ENCODE measurements at regions not wholly inside any gene's neighbourhood (a gene's known extent, or its start where the extent isn't known, plus 50 kb on each side); places are given as distances from the start of the nearest gene placed in this dataset.
"Not testable (repeated sequence)": the region's sequence is repeated elsewhere in the genome, so short reads cannot be mapped to it uniquely, and the experiment has no call there.

DNA sequence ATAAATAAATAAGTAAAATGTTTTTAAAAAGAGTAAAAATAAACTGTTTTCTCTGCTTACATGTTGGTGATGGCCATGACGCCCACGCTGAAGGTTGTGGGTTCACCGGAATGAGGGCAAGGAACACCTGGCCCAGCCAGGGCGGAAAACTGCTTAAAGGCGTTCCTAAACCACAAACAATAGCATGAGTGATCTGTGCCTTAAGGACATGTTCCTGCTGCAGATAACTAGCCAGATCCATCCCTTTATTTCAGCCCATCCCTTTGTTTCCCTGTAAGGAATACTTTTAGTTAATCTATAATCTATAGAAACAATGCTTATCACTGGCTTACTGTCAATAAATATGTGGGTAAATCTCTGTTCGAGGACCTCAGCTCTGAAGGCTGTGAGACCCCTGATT, 63.3 kb upstream of the CEP78 start:
- not testable (repeated sequence) for H3K4me3 ChIP-seq (ENCODE audit: low read length); DNase-seq (ENCODE audit: low read depth)

DNA sequence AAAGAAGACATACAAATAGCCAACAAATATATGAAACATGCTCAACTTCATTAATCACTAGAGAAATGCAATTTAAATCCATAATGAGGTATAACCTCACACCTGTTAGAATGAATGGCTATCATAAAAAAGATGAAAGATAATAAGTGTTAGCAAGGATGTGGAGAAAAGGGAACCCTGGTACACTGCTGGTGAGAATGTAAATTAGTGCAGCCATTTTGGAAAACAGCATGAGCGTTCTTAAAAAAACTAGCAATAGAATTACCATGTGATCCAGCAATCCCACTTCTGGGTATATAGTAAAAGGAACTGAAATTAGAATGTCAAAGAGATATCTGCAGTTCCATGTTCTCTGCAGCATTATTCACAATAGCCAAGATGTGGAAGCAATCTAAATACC, 64.2 kb upstream of the CEP78 start:
- TF ChIP-seq, protein P1, sequence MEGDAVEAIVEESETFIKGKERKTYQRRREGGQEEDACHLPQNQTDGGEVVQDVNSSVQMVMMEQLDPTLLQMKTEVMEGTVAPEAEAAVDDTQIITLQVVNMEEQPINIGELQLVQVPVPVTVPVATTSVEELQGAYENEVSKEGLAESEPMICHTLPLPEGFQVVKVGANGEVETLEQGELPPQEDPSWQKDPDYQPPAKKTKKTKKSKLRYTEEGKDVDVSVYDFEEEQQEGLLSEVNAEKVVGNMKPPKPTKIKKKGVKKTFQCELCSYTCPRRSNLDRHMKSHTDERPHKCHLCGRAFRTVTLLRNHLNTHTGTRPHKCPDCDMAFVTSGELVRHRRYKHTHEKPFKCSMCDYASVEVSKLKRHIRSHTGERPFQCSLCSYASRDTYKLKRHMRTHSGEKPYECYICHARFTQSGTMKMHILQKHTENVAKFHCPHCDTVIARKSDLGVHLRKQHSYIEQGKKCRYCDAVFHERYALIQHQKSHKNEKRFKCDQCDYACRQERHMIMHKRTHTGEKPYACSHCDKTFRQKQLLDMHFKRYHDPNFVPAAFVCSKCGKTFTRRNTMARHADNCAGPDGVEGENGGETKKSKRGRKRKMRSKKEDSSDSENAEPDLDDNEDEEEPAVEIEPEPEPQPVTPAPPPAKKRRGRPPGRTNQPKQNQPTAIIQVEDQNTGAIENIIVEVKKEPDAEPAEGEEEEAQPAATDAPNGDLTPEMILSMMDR (conservative IDR thresholded peaks at IDR 0.05; ENCODE audit: low read depth, low read length): no peak
- no peak overlapping the region for H3K4me3 ChIP-seq (ENCODE audit: low read length)
- DNase-seq (ENCODE audit: low read depth): no peak

DNA sequence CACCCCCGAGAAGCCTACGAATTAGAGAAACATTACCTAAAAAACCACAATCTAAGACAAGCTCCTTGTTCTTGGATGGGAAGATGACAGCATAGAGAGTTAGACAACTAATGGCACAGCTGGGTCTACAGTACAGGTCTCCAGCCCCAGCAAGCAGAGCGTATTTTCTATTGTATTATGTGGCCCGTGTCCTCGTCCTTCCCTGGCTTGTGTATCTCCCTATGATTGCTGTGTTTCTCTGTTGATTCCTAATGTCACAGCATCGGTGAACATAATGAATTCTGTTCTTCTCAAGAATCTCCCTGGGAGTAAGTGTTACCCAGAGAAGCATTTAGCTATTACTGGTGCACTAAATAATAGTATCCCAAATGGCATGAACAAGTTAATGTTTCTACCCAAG, 66.8 kb upstream of the CEP78 start:
- TF ChIP-seq, protein P1 (conservative IDR thresholded peaks at IDR 0.05; ENCODE audit: low read depth, low read length): no peak
- DNase-seq (ENCODE audit: low read depth): no peak
- no peak overlapping the region for H3K4me3 ChIP-seq (ENCODE audit: low read length)

DNA sequence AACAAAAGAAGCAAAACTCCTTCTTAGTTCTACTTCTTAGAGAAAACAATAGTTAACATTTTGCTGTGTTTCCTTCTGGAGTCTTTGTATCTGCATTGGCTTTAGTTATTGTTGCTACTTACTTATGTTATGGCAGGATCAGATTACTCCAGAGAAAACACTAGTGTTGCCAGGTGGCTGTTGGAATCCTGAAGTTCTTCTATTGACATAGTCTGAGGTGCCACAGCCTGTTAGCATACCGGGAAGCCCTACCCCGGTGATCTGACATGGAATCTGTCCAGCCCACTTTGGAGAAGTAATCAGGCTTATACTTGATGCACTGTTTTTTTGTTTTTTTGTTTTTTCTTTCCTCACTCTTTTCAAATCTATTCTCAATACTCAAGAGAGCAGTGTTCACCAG, 68.5 kb upstream of the CEP78 start:
- H3K4me3 ChIP-seq (ENCODE audit: low read length): no peak overlapping the region
- TF ChIP-seq, protein P1 (conservative IDR thresholded peaks at IDR 0.05; ENCODE audit: low read depth, low read length): no peak
- no peak for DNase-seq (ENCODE audit: low read depth)

DNA sequence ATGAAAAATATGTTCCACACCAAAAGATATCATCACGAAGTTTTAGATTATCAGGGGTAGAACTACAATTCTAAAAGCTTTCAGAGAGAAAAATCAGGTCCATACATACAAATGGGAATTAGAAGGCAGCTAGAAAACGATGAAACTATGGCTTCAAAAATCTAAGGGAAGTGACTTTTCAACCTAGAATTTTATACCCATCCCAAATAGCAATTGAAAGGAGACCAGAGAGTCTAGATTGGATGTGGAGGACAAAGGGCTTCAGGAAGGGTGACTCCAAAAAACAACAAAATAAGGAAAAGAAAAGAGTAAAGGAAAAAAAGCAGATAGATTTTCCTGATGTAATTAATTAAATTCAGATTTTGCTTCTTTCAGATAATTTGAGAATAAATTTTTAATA, 72.0 kb upstream of the CEP78 start:
- TF ChIP-seq, protein P1 (conservative IDR thresholded peaks at IDR 0.05; ENCODE audit: low read depth, low read length): no peak
- no peak overlapping the region for H3K4me3 ChIP-seq (ENCODE audit: low read length)
- DNase-seq (ENCODE audit: low read depth): no peak

DNA sequence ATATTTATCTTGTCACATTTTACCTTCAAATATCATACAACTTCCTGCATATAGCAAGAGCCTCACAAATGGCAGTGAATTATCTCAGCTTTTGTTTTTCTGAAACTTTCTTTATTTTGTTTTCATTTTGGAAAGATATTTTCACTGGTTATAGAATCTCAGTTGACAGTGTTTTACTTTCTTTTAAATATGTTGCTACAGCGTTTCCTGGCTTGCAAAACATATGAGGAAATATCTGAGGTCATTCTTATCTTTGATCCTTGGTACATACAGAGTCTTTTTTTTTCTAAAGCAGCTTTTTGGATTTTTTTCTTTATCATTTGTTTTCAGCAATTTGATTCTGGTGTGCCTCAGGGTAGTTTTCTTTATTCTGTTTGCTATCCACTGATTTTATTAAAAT, 77.6 kb upstream of the CEP78 start:
- DNase-seq (ENCODE audit: low read depth): no peak
- TF ChIP-seq, protein P1 (conservative IDR thresholded peaks at IDR 0.05; ENCODE audit: low read depth, low read length): no peak
- no peak overlapping the region for H3K4me3 ChIP-seq (ENCODE audit: low read length)

DNA sequence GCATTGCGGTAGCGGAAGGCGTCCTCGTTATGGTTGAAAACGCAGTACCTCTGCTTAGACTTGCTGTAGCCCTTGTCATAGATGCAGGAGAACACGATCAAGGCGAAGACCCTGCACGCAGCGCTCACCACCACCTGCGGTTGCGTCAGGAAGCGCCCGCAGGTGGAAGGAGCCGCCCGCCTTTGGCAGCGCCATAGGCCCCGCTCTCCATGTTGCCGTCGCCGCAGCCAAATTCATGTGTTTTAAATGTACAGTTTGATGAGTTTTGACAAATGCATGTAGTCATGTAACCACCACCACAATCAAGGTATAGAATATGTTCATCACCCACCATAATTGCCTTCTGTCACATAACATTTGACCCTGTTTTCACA, 84.9 kb upstream of the CEP78 start:
- TF ChIP-seq, protein P1 (conservative IDR thresholded peaks at IDR 0.05; ENCODE audit: low read depth, low read length): no peak
- DNase-seq (ENCODE audit: low read depth): no peak
- H3K4me3 ChIP-seq (ENCODE audit: low read length): no peak overlapping the region
